ENCODE measurements at regions not wholly inside any gene's neighbourhood (a gene's known extent, or its start where the extent isn't known, plus 50 kb on each side); places are given as distances from the start of the nearest gene placed in this dataset.

DNA sequence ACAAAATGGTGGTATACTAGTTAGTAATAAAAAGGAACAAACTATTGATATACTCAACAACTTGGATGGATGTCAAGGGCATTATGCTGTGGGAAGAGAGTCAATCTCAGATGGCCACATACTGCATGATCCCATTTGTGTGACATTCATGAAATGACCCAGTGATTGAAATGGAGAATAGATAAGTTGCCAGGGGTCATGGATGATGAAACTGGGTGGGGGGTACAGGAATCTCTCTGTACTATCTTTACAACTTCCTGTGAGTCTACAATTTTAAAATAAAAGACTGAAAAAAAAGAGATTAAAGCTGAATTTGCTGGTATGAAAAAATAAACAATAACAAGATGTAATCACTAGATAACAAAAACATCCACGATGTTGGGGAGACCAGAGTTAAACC is 70.5 kb upstream of the CDYL2 start:
- DNase-seq (ENCODE audit: low spot score) = no peak
- H3K4me1 Mint-ChIP-seq = no peaks in the 10 kb centered on the region
- no peak overlapping the region for H3K27ac Mint-ChIP-seq
- no peak for ATAC-seq
- no peaks in the 10 kb centered on the region for H3K9me3 Mint-ChIP-seq
- ChIA-PET POLR2A (no interaction called here), CTCF (no interaction called here)
- H3K4me3 Mint-ChIP-seq = no peak overlapping the region
- H3K36me3 Mint-ChIP-seq = no peaks in the 10 kb centered on the region
- TF ChIP-seq, protein P1, sequence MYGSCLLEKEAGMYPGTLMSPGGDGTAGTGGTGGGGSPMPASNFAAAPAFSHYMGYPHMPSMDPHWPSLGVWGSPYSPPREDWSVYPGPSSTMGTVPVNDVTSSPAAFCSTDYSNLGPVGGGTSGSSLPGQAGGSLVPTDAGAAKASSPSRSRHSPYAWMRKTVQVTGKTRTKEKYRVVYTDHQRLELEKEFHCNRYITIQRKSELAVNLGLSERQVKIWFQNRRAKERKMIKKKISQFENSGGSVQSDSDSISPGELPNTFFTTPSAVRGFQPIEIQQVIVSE (CRISPR knock-in tag; IDR thresholded peaks at IDR 0.05; ENCODE audit: borderline replicate concordance) = no peak
- TF ChIP-seq EMX1 (CRISPR knock-in tag; IDR thresholded peaks at IDR 0.05) (no peak), NFATC4 (CRISPR knock-in tag; IDR thresholded peaks at IDR 0.05) (no peak)
- no peaks in the 10 kb centered on the region; the same call in none of the 2 replicates for H3K27me3 Mint-ChIP-seq (ENCODE audit: low read depth)

GRCh38 chr16:80862160-80862705 is 57.8 kb upstream of the CDYL2 start:
- Mint-ChIP-seq H3K9me3 (peaks cover 24% of the 10 kb centered on the region), H3K27me3 (ENCODE audit: low read depth) (no peaks in the 10 kb centered on the region; the same call in 1 of the 2 replicates), H3K27ac (no peak overlapping the region), H3K4me1 (no peaks in the 10 kb centered on the region), H3K4me3 (no peak overlapping the region), H3K36me3 (peaks cover 3% of the 10 kb centered on the region; the same call in 1 of the 2 replicates)
- DNase-seq (ENCODE audit: low spot score) (no peak), ATAC-seq (no peak)
- ChIA-PET POLR2A (no interaction called here), CTCF (interaction anchor here (1.0 to 1.4 kb wide), 2 partner anchors 335 to 336 kb away, joined by 3 to 6 read pairs; no protein-coding TSS in a partner anchor)
- no peak for TF ChIP-seq E2F4 (CRISPR knock-in tag; IDR thresholded peaks at IDR 0.05; ENCODE audit: borderline replicate concordance, low read depth)
- TF ChIP-seq ATF1 (CRISPR knock-in tag; IDR thresholded peaks at IDR 0.05) = no peak
- TF ChIP-seq TEAD4 (CRISPR knock-in tag; IDR thresholded peaks at IDR 0.05) = no peak
- no peak for TF ChIP-seq TP53 (CRISPR knock-in tag; IDR thresholded peaks at IDR 0.05)
- no peak for TF ChIP-seq ZNF138 (CRISPR knock-in tag; conservative IDR thresholded peaks at IDR 0.05)
- no peak for TF ChIP-seq ELF4 (CRISPR knock-in tag; IDR thresholded peaks at IDR 0.05; ENCODE audit: low read depth)
- TF ChIP-seq, protein P2, sequence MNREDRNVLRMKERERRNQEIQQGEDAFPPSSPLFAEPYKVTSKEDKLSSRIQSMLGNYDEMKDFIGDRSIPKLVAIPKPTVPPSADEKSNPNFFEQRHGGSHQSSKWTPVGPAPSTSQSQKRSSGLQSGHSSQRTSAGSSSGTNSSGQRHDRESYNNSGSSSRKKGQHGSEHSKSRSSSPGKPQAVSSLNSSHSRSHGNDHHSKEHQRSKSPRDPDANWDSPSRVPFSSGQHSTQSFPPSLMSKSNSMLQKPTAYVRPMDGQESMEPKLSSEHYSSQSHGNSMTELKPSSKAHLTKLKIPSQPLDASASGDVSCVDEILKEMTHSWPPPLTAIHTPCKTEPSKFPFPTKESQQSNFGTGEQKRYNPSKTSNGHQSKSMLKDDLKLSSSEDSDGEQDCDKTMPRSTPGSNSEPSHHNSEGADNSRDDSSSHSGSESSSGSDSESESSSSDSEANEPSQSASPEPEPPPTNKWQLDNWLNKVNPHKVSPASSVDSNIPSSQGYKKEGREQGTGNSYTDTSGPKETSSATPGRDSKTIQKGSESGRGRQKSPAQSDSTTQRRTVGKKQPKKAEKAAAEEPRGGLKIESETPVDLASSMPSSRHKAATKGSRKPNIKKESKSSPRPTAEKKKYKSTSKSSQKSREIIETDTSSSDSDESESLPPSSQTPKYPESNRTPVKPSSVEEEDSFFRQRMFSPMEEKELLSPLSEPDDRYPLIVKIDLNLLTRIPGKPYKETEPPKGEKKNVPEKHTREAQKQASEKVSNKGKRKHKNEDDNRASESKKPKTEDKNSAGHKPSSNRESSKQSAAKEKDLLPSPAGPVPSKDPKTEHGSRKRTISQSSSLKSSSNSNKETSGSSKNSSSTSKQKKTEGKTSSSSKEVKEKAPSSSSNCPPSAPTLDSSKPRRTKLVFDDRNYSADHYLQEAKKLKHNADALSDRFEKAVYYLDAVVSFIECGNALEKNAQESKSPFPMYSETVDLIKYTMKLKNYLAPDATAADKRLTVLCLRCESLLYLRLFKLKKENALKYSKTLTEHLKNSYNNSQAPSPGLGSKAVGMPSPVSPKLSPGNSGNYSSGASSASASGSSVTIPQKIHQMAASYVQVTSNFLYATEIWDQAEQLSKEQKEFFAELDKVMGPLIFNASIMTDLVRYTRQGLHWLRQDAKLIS (CRISPR knock-in tag; IDR thresholded peaks at IDR 0.05; ENCODE audit: borderline replicate concordance) = no peak
- TF ChIP-seq ZNF232 (CRISPR knock-in tag; IDR thresholded peaks at IDR 0.05) = no peak
- TF ChIP-seq, protein P3, sequence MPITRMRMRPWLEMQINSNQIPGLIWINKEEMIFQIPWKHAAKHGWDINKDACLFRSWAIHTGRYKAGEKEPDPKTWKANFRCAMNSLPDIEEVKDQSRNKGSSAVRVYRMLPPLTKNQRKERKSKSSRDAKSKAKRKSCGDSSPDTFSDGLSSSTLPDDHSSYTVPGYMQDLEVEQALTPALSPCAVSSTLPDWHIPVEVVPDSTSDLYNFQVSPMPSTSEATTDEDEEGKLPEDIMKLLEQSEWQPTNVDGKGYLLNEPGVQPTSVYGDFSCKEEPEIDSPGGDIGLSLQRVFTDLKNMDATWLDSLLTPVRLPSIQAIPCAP (CRISPR knock-in tag; IDR thresholded peaks at IDR 0.05) = no peak
- no peak for TF ChIP-seq PRDM15 (CRISPR knock-in tag; IDR thresholded peaks at IDR 0.05)
- TF ChIP-seq NFE2L1 (CRISPR knock-in tag; IDR thresholded peaks at IDR 0.05) = no peak
- TF ChIP-seq RORB (CRISPR knock-in tag; IDR thresholded peaks at IDR 0.05) = no peak
- no peak for TF ChIP-seq MYBL2 (CRISPR knock-in tag; IDR thresholded peaks at IDR 0.05)
- TF ChIP-seq SOX15 (CRISPR knock-in tag; IDR thresholded peaks at IDR 0.05) = no peak
- TF ChIP-seq ZBTB21 (CRISPR knock-in tag; IDR thresholded peaks at IDR 0.05; ENCODE audit: borderline replicate concordance) = no peak
- TF ChIP-seq, protein P4, sequence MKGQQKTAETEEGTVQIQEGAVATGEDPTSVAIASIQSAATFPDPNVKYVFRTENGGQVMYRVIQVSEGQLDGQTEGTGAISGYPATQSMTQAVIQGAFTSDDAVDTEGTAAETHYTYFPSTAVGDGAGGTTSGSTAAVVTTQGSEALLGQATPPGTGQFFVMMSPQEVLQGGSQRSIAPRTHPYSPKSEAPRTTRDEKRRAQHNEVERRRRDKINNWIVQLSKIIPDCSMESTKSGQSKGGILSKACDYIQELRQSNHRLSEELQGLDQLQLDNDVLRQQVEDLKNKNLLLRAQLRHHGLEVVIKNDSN (CRISPR knock-in tag; IDR thresholded peaks at IDR 0.05) = no peak
- TF ChIP-seq NFATC4 (CRISPR knock-in tag; IDR thresholded peaks at IDR 0.05) = no peak
- no peak for TF ChIP-seq SP1 (CRISPR knock-in tag; conservative IDR thresholded peaks at IDR 0.05)
- no peak for TF ChIP-seq ZSCAN18 (CRISPR knock-in tag; IDR thresholded peaks at IDR 0.05)

Data from WTC11 (cell line).